Fibroblast of skin of abdomen (primary cell): ENCODE measurements at regions not wholly inside any gene's neighbourhood (a gene's known extent, or its start where the extent isn't known, plus 50 kb on each side); places are given as distances from the start of the nearest gene placed in this dataset.

Experiments used
- DNase-seq: peaks from one replicate; pipeline ENCODE4 v3.0.0-alpha.2; 2013

DNA sequence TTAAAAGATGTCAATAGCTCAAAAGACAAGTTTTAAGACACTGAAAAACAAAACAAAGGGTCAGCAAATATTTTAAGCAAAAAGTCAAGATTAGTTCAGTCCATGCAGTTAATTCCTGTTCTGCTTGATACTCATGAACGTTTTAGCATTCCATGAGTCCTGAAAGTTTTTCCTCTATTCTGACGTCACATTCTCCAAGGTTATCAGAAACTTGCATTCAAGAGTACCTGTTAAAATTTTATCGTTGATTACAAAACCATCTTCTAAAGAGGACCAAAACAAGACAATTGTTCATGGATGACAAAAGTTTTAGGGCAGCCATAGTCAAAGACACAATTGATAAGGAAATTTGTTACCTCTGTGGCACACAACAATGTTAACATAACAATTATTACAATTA is 52.5 kb upstream of the VOPP1 start:
- DNase-seq: no peak

DNA sequence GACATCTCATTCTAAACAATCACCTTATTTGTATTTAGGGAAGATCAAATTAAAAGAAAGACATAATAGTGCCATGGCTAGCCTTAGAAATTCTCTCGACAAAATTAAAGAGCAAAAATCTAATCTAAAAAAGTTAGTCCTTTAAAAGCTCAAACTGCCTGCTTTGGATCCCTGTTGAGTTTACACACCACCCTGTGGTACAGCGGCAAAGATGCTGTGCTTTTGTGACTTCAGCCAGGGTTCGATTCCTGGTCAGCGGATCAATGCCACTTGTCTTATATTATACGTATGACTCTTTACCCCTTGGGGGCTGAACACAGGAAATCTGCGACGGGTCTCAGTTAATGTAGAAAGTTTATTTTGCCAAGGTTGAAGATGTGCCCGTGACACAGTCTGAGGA is 51.3 kb upstream of the VOPP1 start:
- no peak for DNase-seq

DNA sequence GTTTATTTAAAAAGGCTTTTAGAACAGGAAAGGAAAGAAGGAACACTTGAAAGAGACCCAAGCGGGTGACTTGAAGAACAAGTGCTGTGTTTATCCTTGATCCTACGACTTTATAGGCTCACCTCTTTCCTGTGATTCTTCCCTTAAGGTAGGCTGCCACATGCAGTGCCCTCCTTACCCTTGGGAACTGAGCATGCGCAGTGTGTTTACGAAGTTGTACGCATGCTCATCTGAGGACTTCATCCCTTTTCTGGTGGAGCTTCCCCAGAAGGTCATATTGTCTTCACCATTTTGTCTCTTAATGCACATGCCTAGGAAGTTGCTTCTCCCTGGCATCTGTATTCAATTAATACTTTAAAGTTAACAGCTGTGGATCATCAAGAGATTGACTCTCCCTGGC is 49.9 kb upstream of the VOPP1 start:
- peak; percentile 1 for DNase-seq
